ENCODE measurements at regions not wholly inside any gene's neighbourhood (a gene's known extent, or its start where the extent isn't known, plus 50 kb on each side); places are given as distances from the start of the nearest gene placed in this dataset.

GRCh38 chr3:137958636-137959035 is 51.3 kb upstream of the CLDN18 start:
- Histone ChIP-seq H3K9ac (ENCODE audit: low read length) (no peak overlapping the region), H3K27ac (ENCODE audit: low read length in 2 of 2) (no peak overlapping the region), H3K27me3 (replicated peaks in 1 of 4; ENCODE audit: control extremely low read depth in 1 of 4, control insufficient read depth in 3 of 4, insufficient read depth in 4 of 4, low read length in 3 of 4) (no peaks in the 10 kb centered on the region), H3K4me2 (replicated peaks; ENCODE audit: low read depth, low read length, poor library complexity, severe bottlenecking) (no peak overlapping the region), H3K36me3 (replicated peaks in 1 of 2; ENCODE audit: control extremely low read depth in 1 of 2, control insufficient read depth in 1 of 2, extremely low read depth in 1 of 2, insufficient read depth in 2 of 2, low read length in 1 of 2) (no peaks in the 10 kb centered on the region), H3K4me1 (ENCODE audit: control insufficient read depth in 2 of 2, insufficient read depth in 2 of 2, low read length in 2 of 2) (no peaks in the 10 kb centered on the region), H3K9me3 (ENCODE audit: control extremely low read depth in 1 of 3, control insufficient read depth in 2 of 3, insufficient read depth in 1 of 3, low read length in 2 of 3) (peaks cover 0 to 3% (median 1%) of the 10 kb centered on the region in 3 donors), H4K20me1 (ENCODE audit: control insufficient read depth, insufficient read depth, low read length, poor library complexity, severe bottlenecking) (no peaks in the 10 kb centered on the region), H3K79me2 (ENCODE audit: control insufficient read depth, insufficient read depth, low read length) (no peaks in the 10 kb centered on the region), H2AFZ (ENCODE audit: insufficient read depth, low read depth, low read length, poor library complexity, severe bottlenecking) (no peak overlapping the region), H3K4me3 (ENCODE audit: control extremely low read depth in 1 of 5, extremely low read depth in 1 of 5, insufficient read depth in 1 of 5, low read depth in 2 of 5, low read length in 4 of 5) (no peak overlapping the region)
- H3K27me3 Mint-ChIP-seq: peaks cover 5% of the 10 kb centered on the region
- no peak for TF ChIP-seq EZH2 (IDR thresholded peaks at IDR 0.05; ENCODE audit: borderline replicate concordance, insufficient read depth, low read depth, low read length, poor library complexity, severe bottlenecking)
- POLR2A ChIA-PET: no interaction called here
- H3K4me1 Mint-ChIP-seq: no peaks in the 10 kb centered on the region
- no peak overlapping the region for H3K4me3 Mint-ChIP-seq
- DNase-seq: no peak
- CTCF ChIA-PET: interaction anchor here (1.5 kb wide), 1 partner anchor 11 kb away, joined by 7 read pairs; no protein-coding TSS in a partner anchor
- ATAC-seq (ENCODE audit: low read depth): no peak
- H3K9me3 Mint-ChIP-seq (ENCODE audit: insufficient read depth): peaks cover 3% of the 10 kb centered on the region
- no peak overlapping the region for H3K27ac Mint-ChIP-seq
- intact Hi-C loops (cut with micrococcal nuclease): no loop called here

Measured in B cell (primary cell).